ENCODE measurements at regions not wholly inside any gene's neighbourhood (a gene's known extent, or its start where the extent isn't known, plus 50 kb on each side); places are given as distances from the start of the nearest gene placed in this dataset.

DNA sequence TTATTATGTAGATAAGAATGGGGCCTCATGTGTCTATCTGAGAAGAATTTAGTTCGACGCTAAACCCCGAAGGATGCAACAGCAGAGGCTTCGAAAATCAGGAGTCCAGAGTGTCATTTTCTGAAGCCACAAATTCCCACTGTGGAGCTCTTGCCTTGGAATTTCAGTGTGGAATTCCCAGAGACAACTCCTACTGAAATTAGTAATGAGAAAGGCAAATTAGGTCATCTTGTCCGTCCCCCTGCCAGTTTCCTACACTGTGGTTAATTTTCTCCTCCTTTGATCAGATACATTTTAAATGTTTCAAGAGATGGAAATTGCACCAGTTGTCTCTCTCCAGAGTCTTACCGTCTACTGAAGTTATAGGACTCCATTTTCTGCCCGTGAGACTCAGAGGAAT is 633.6 kb downstream of the BNC2 start:
- no peak for DNase-seq (ENCODE audit: low read depth)

DNA sequence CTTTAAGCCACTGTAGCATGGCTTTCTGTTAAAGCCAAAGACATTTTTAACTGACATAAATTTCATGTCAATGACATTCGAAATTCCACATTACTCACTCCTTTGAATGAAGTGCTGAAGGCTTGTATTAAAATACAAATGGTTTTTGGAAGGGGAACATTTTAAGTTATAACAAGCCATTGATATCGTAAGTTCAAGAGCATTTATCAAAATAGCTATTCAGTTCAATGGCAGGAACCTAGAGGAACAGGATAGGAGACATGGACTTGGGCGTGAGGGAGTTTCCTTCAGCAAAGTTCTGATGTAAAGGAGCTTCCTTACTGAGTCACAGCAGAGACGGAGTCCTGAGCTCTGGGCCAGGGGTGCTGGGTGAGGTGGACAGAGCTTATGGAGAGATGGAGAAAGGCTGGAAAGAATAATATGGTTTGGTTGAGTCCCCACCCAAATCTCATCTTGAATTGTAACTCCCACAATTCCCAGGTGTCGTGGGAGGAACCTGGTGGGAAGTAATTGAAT is 631.8 kb downstream of the BNC2 start:
- no peak for DNase-seq (ENCODE audit: low read depth)

DNA sequence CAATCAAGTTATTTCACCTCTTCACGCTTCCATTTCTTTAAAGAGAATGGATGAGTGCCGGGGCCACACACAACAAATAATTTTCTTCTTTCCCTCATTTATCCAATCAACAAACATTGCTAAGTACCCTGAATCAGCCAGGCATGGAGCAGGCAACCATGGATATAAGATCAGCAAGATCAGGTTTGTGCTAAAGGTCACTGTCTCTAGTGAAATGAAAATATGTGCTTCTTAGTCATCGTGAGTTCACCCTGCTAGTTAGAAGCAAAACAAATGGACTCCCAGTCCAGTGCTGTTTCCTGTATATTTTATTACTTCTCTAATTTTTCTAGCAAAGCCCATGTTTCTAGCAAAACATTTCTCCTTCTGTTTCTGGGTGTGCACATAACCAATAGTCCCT is 629.2 kb downstream of the BNC2 start:
- peak; percentile 74 for DNase-seq (ENCODE audit: low read depth)

DNA sequence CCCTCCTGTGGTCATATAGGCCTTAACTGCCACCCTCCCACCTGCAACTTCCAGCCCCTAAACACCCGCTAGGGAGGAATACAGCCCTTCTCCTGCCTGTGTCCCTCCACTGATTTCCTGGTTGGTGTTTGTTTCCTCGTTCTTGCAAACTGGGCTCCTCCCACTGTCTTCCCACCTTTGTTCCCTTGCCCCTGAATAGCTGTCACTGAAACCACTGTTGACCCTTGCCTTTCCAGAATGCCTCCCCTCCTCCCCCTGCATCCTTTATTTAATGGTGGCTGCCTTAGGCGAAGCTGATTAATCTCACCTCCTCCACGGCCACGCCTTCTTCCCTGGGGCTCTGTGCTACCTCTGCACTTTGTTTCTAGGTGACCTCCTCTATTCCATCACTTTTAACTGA is 626.7 kb downstream of the BNC2 start:
- peak; percentile 55 for DNase-seq (ENCODE audit: low read depth)

DNA sequence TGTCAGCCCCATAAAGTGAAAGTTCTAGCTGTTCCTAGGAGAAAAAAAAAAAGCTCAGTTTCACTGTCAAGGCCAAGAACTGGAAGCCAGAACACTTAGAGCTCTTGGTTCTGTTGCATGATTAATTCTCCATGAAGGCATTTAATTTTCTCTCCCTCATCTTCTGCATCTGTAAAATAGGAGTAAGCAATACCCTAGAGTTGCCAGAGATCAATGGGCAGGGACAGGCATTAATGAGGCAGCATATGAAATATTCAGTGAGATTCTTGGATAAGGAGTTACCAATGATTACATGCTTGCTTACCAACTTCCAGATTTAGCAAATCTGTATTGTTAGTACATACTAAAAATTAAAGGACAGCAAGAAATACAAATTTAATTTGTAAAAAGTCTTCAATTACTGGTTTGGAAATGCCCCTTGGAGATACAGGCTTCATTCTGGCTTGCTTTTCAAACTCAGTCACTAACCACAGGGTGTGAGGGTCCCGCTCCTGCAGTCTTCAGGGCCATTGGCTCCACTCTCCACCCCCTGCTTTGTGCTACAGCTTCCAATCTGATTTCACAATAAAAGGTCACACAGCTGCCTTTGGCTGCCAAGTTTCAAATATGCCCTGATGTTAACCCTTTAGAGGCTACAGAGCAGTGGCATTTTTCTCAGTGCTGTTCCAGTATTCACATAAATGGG is 624.6 kb downstream of the BNC2 start:
- peak; percentile 35 for DNase-seq (ENCODE audit: low read depth)

DNA sequence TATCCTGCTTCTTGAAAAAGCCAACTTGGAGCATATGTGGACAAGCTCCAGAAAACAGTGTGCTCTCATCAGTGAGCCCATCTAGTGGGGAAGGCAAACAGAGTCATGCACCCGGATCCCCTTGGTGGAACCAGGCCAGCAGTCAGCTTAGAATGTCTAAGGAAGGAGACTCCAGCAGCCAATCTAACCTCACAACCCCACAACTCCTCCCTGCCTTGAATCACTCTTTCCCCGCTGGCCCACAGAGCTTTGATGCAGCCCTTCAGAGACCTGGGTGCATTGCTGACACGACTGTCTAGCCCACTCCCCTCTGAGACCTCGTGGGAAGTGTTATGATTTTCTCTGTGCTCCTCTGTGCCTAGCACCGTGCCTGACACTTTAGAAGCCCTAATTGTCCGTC is 623.7 kb downstream of the BNC2 start:
- peak; percentile 49 for DNase-seq (ENCODE audit: low read depth)

DNA sequence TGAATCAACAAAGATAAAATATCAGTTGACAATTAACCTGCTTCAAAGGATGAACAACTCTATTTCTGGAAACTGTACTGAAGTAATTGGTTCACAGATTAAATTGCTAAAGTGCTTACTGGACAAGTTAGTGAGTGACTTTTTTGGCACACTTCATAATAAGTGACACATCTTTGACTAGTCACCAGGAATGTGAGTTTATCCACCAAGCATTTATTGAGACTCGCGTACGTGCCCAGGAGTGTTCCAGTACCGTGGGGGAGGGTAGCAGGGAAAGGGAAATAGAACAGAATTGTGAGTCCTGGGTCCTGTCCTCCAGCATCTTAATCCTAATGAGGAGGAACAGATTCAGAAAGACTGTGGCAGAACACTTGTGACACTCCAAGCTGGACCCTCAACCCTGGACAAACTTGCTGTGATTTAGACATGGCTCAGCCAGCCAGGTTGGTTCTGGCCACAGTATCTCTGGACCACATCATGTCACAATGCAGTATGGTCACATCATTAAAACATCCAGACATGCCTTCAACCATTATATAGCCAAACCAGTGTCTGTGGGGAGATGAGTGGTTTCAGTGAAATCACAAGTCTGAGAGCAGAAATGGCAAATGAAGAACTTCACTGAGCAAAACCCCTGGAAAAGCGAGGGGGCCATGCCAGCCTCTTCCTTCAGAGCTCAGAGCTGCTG is 623.1 kb downstream of the BNC2 start:
- peak; percentile 96 for DNase-seq (ENCODE audit: low read depth)

DNA sequence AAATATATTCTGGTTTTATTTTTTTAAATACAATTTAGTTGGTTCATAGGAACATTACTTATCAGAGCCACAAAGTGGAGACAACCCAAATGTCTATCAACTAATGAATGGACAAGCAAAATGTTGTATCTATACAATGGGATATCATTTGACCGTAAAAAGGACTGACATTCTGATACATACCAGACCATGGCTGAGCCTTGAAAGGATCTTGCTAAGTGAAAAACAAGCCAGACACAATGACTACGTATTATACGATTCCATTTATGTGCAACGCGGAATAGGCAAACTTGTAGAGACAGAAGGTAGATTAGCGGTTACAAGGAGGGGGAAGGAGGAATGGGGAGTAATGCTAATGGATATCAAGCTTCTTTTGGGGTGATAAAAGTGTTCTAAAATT is 621.6 kb downstream of the BNC2 start:
- DNase-seq (ENCODE audit: low read depth): no peak

DNA sequence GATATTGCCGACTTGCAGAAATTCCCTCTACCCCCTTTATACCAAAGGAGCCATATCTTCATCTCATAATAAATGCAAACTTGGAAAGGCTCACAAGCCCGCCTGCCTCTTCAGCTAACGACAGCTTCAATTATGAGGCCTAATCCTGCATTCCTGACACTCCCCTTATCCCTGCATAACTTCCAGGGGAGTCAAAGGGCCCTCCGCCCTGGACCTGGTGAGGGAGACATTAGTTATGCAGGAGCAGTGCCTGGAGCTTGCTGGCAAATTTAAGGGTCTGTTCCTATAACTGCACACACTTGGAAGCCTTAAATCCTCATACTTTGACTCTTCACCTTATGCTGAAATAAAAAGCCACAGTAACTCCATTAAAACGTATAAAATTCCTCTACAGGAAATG is 617.9 kb downstream of the BNC2 start:
- no peak for DNase-seq (ENCODE audit: low read depth)

DNA sequence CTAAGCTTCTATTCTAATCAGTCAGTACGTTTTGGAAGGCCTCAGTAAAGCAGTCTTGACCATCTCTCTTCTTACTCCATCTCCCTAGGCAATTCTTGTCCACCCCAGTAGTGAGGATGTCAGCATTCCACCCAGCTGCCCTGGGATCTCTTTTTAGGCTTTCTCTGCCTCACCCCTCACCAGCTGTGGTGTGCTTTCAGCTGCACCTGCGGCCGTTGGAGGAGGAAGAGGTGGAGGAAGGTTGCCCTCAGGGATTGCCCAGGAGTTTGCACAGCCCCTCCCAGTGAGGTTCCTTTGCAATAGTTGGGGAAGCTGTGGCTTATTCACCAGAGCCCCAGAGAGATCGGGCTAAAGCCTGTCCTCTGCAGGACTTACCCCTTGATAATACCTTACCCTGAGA is 615.8 kb downstream of the BNC2 start:
- DNase-seq (ENCODE audit: low read depth): no peak

DNA sequence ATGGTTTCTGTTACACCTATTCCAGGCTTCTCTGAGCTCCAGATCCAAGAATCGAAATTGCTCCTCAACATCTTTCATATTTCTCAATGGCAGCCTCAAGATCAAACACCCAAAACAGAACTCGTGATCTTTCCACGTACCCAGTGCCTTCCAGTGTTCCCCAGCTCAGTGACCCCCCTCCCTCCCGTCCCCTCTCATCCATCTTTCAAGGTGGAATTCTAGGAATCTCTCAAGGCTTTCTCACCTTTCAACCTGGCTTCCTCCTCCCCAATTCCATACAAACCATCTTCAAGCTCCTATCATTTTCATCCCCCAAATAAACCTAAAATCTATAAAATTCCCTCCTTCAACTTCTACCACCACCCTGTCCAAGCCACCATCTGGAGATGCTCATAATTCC is 615.3 kb downstream of the BNC2 start:
- DNase-seq (ENCODE audit: low read depth): no peak

DNA sequence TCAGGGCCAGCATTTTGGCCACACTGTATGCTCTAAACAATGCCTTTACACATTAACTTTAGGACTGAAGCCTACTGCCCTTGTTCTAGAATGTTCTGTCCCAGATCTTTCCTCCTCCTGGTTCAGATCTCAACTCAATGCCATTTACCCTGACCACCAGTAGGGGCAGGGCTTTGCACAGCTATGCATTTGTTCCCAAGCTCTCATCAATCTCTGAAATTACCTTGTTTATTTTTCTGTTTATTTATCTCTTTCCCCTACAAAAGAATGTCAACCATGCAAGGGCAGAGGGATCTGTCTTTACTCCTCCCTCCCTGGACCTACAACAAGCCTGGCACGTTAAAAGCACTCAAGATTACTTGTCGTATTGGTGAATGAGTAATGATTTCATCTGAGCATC is 612.9 kb downstream of the BNC2 start:
- peak; percentile 15 for DNase-seq (ENCODE audit: low read depth)

DNA sequence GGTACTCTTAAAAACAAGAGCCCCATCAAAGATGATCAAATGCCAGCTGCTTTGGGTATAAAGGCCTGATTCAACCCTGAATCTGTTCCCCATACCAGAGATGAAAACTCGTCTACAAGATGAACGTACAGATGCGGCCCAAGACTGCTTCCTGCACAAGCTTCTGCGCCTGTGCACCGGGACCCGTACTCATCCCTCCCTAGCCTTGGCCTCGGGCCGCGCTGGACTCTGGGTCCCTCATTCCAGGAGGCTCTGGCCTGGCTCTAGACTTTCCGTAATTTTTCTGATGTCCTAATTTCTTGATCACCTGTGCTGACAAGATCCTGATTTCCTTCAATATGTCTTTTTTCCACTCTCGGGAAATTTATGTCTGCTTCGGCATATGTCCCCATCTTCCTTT is 612.3 kb downstream of the BNC2 start:
- DNase-seq (ENCODE audit: low read depth): no peak

DNA sequence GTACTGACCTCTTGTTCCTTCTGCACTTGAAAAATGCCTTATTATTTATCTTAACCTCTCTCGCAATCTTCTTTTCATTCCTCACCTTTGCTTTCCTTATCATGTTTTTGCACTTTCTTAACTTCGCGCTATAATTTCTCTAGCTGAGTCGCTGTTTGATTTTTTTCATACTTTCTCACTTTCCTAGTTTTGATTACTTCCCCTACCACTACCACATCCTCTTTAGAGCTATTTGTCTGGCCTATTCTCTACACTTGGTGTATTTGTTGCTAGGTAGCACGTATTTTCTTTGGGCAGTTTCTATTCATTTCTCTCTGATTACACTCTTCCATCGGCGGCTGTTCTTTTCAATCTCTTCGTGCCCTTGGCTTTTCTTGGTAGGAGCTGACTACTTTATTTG is 611.8 kb downstream of the BNC2 start:
- DNase-seq (ENCODE audit: low read depth): no peak

DNA sequence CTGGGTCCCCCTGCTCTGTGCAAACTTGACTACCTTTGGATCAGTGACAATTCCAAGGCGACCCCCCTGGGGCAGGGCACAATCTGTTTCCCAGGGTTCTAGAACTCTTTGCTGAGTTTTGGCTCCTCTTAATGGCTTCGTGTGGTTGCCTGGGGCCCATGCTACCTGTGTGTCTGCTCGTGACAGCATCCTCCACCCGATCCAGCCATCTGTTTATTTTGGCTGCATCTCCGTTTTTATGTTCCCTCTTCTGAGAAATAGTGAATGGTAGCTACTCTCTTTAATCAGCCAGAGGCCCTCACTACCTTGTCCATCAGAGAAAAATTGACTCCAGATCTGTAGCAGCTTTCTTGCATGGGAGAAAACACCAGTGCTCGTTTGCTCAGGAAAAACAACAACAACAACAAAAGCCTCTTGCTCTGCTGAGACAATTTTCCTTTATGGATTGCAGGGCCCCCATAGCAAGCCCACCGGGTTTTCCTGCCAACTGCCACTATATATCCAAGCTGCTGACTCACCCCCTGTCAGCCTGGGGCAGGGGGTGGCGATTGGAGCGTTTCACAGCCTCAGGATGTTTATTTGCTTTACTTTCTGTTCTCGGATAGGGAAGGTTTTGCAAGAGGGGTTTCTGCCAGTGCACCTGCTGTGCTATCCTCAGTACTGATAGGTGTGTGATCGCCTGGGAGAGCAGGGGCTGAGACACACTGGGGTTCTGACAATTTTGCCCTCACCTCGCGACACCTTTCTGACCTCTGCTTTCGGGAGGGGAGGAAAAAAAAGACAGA is 607.8 kb downstream of the BNC2 start:
- peak; percentile 51 for DNase-seq (ENCODE audit: low read depth)

DNA sequence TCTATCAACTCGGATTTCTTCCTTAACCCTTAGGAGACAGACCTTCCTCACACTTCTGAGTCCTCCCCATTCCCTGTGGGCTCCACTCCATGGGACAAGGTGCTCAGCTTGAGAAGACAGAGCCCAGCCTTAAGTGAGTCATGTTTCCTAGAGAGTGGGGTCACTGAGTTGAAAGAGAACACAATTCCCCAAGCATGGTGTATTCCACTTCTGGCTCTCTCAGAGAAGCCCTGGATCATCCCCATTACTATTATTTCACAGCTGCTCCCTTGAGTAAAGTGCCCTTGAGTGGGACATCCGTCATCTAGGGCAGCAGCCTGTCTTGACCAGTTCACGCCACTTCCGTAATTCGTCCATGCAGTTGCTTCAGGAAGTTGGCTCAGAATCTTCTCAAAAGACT is 604.8 kb downstream of the BNC2 start:
- peak; percentile 24 for DNase-seq (ENCODE audit: low read depth)

DNA sequence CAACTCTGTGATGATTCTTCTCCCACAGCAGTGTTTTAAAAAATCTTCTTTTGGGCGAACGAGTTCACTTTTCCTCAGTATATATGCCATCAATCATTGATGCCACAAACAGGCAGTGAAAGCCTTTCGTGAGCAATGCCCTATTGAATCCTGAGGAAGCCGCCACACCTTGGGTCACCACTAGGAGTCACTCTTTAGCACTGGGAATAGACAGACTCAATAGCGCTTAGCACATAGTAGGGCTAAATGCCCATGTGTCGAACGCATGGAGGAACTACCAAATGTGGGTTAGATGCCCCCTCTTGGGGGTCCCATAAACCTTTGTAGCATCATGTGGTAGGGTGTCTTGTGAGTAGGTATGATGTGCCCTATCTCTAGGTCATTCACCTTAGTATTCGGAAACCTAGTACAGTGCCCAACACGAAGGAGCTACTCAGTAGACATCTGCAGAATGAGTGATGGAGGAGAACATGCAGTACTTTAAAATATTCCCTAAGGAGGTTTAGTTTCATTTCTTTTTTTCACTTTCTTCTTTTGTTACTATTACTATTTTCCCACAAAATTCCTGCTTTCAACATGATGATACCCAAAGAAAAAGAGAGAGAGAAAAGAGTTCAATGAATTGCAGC is 603.7 kb downstream of the BNC2 start:
- no peak for DNase-seq (ENCODE audit: low read depth)

DNA sequence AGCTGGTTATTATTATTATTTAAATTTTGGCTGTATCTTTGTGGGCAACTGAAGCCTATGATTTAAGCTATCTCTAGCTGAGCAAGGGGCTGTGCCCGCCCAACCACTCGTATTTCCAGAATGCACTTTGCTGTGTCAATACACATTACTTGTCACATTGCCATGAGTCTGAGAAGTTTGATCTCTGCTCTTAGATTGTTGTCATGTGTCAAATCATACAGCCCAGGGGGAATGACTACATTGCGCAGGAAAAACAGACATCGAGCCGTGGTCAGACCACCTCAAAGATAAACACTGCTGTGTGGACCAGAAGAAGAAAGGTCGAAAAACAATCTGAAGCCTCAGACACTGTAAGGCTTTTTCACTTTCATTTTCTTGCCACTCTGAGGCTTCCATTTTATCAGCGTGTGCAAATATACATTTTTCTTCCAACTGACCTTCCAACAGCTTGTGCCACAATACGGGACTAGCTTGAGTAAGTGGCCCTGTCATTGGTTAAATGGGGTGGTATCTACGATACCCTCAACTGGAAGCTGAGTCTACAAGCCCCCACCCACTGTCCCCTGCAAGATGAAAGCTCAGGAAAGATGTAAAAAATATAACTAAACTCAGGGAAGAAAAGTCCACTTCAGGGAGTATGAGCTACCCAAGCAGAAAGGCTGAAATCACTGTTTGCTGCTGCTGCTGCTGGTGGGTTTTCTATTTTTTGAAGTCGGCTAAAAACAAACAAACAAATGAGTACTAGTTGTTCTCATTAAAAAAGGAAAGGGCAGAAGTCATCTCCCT is 603.0 kb downstream of the BNC2 start:
- DNase-seq (ENCODE audit: low read depth): peak; percentile 59

DNA sequence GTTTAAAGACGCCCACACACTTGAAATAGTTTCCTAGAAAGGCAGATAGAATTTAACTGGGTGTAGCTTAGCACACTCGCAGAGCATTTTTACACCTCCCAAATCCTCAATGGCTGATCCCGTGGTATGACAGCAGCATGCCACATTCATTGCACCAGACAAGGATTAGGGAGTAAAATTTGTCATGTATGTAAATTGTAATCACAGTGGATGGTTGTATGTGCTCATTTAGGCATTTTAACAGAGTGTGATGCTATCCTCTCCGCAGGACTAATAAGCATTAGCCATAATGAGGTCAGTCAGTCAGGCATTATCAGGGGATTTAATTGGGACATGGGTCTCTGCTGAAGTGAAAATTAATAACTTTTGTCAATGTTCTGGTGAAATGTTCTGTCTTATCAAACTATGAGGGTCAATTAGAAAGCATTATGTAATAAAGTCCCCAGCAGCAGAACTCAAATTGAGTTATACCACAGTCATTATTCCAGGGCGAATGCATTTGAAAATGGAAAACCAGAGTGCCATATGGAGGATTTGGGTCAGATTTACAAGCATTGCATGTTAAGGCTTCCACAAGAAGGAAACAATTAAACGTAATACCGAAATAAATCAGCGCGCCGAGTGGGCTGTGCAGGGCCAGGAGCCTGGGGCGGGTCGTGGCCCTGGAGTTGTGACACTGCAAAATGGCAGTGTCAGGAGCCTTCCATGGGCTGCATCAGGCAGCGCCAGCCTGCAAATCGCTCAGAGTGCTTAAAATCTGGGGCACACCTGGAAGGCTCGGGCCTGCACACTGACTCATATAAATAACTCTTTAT is 602.2 kb downstream of the BNC2 start:
- no peak for DNase-seq (ENCODE audit: low read depth)

DNA sequence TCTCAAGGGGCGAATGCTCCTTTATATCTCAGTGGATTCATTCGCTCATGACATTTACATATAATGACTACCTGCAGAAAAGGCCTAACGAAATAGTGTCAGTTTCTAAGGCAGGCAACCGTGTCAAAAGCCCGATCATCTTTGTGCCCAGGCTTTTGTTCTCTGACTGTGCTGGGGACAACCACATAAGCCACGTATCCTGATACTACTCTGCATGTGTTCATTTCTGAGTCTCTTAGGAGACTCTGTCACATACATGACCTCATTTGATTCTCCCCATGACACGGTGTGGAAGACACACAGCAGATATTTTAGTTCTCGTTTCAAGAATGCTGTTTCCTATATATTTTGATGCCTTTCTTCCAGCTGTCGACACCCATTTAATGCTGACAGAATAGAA is 598.5 kb downstream of the BNC2 start:
- no peak for DNase-seq (ENCODE audit: low read depth)

DNA sequence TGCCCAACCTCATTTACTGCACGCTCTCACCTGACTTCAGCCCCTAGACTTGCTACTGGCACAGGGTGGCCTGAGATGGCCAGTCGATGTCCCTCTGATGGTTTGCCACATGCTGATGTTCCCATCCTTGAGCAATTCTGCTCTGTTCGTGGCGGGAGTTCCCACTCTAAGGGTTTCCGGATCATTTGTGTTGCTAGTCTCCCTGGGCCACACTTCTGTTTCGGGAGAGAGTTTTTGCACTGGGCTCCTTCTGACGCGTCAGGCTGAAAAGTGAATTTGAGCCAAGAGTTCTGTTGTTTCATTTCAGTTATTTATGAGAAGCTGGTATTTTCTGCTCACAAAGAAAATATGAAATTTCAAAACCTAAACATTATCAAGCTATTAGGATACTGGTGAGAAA is 597.7 kb downstream of the BNC2 start:
- no peak for DNase-seq (ENCODE audit: low read depth)
